CD4-positive, alpha-beta T cell treated with Interferon alpha-2 for 1 hour (primary cell): ENCODE measurements at regions not wholly inside any gene's neighbourhood (a gene's known extent, or its start where the extent isn't known, plus 50 kb on each side); places are given as distances from the start of the nearest gene placed in this dataset.

Experiments used
- DNase-seq, 2 donors: peaks; one replicate each; pipeline ENCODE4 v3.0.0-alpha.2; 2020 to 2022

- DNase-seq: no peak
Observed at GRCh38 chr4:186889876-186890643, 166.4 kb upstream of the FAT1 start.

- no peak for DNase-seq
Observed at GRCh38 chr4:186891859-186892486, 168.3 kb upstream of the FAT1 start.

GRCh38 chr4:186898367-186898766 is 174.7 kb upstream of the FAT1 start:
- no peak for DNase-seq

- DNase-seq: no peak
Observed at GRCh38 chr4:186900232-186900900, 176.7 kb upstream of the FAT1 start.

GRCh38 chr4:186900984-186901383 is 177.3 kb upstream of the FAT1 start:
- no peak for DNase-seq

- no peak for DNase-seq
Observed at GRCh38 chr4:186901850-186902249, 178.2 kb upstream of the FAT1 start.

GRCh38 chr4:186902361-186902760 is 178.7 kb upstream of the FAT1 start:
- DNase-seq: no peak

- no peak for DNase-seq
Observed at GRCh38 chr4:186904101-186904500, 180.4 kb upstream of the FAT1 start.

GRCh38 chr4:186906722-186907121 is 183.1 kb upstream of the FAT1 start:
- DNase-seq: no peak

- DNase-seq: no peak
Observed at GRCh38 chr4:186910385-186910784, 186.7 kb upstream of the FAT1 start.

GRCh38 chr4:186912606-186913005 is 188.9 kb upstream of the FAT1 start:
- DNase-seq: no peak

- DNase-seq: no peak
Observed at GRCh38 chr4:186915816-186916215, 192.2 kb upstream of the FAT1 start.

GRCh38 chr4:186917136-186917535 is 193.5 kb upstream of the FAT1 start:
- no peak for DNase-seq

GRCh38 chr4:186918466-186918865 is 194.8 kb upstream of the FAT1 start:
- no peak for DNase-seq

GRCh38 chr4:186919340-186919739 is 195.7 kb upstream of the FAT1 start:
- DNase-seq: no peak

- no peak for DNase-seq
Observed at GRCh38 chr4:186920483-186920882, 196.8 kb upstream of the FAT1 start.

GRCh38 chr4:186920992-186921391 is 197.3 kb upstream of the FAT1 start:
- no peak for DNase-seq

- no peak for DNase-seq
Observed at GRCh38 chr4:186924723-186925122, 201.1 kb upstream of the FAT1 start.

- DNase-seq: no peak
Observed at GRCh38 chr4:186927624-186928023, 204.0 kb upstream of the FAT1 start.

- no peak for DNase-seq
Observed at GRCh38 chr4:186930024-186930423, 206.4 kb upstream of the FAT1 start.

- no peak for DNase-seq
Observed at GRCh38 chr4:186931519-186931918, 207.9 kb upstream of the FAT1 start.

GRCh38 chr4:186932196-186932595 is 208.5 kb upstream of the FAT1 start:
- DNase-seq: no peak

- DNase-seq: no peak
Observed at GRCh38 chr4:186932631-186933187, 209.1 kb upstream of the FAT1 start.

- no peak for DNase-seq
Observed at GRCh38 chr4:186934244-186934643, 210.6 kb upstream of the FAT1 start.
